ENCODE measurements at regions not wholly inside any gene's neighbourhood (a gene's known extent, or its start where the extent isn't known, plus 50 kb on each side); places are given as distances from the start of the nearest gene placed in this dataset.

DNA sequence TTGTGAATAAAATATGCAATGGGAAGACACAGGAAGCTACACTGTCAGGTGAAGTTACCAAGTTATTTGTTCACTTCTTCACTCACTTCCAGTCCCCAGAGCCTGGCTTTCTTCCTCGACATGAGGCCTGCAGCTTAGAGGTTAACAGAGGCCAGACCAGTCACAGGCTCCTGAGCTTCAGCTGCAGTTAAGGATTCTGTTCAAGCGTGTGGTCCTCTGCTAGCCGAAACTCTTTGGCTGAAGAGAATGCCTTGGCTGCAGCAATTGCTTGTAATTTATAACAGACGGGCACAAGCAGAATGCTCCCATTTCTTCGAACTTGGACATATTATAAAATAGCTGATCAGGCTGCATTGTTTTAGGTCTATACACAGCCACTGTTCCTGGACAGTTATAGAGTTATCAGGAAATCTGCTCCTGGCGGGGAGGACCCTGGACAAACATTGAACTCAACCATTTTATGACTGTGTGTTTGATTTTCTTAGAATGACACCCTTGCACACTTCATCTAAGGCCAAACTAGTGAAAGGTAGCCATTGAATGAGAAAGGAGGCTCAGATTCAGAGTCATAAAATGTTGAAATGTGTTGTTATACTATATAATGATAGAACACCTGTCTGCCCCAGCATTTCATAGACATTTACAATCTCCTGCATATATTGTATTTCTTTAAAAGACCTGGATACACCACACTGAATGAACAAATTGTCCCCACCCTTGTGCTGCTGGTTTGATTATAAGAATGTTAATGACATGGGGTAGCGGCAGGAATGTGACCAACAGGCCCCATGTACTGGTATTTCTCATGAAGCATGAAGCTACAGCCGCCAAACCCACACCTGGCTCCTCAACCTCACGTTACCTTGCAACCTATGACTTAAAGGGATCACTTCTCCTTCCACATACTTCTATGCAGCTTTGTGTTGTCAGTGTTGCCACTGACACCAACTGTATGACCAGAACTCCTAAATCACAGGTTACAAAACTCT, 153.6 kb downstream of the TDRD15 start:
- TF ChIP-seq FOXP2 (optimal IDR thresholded peaks at IDR 0.05; ENCODE audit: borderline replicate concordance, extremely low read depth, extremely low read length, insufficient read depth), result no peak
- no peak for TF ChIP-seq SIN3A (IDR thresholded peaks at IDR 0.05; ENCODE audit: borderline replicate concordance, insufficient read depth, low read length)

DNA sequence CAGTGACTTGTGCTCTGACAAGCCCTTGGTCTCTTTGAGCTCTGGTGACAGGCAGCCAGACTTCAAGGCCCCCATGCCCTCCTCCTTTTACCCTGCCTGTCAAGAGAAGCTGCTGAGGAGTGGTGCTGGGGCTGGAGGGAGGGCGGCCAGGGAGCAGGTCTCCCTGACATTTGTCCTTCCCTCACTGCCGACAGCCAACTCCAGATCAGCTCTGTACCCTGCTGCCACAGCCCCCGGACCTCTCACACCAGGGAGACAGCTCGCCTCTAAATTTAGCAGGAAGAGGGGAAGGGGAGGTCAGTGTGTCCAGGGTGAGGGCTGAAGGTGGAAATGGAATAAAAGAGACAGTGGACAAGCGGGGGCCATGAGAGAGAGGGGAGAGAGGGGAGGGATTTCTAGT, 155.8 kb downstream of the TDRD15 start:
- TF ChIP-seq SIN3A (IDR thresholded peaks at IDR 0.05; ENCODE audit: borderline replicate concordance, insufficient read depth, low read length) (no peak), POLR2AphosphoS5 (IDR thresholded peaks at IDR 0.05; ENCODE audit: low read depth, low read length) (no peak), FOXP2 (optimal IDR thresholded peaks at IDR 0.05; ENCODE audit: borderline replicate concordance, extremely low read depth, extremely low read length, insufficient read depth) (no peak), TAF1 (IDR thresholded peaks at IDR 0.05; ENCODE audit: borderline replicate concordance, insufficient read depth, low read length) (no peak)
- TF ChIP-seq, protein P1, sequence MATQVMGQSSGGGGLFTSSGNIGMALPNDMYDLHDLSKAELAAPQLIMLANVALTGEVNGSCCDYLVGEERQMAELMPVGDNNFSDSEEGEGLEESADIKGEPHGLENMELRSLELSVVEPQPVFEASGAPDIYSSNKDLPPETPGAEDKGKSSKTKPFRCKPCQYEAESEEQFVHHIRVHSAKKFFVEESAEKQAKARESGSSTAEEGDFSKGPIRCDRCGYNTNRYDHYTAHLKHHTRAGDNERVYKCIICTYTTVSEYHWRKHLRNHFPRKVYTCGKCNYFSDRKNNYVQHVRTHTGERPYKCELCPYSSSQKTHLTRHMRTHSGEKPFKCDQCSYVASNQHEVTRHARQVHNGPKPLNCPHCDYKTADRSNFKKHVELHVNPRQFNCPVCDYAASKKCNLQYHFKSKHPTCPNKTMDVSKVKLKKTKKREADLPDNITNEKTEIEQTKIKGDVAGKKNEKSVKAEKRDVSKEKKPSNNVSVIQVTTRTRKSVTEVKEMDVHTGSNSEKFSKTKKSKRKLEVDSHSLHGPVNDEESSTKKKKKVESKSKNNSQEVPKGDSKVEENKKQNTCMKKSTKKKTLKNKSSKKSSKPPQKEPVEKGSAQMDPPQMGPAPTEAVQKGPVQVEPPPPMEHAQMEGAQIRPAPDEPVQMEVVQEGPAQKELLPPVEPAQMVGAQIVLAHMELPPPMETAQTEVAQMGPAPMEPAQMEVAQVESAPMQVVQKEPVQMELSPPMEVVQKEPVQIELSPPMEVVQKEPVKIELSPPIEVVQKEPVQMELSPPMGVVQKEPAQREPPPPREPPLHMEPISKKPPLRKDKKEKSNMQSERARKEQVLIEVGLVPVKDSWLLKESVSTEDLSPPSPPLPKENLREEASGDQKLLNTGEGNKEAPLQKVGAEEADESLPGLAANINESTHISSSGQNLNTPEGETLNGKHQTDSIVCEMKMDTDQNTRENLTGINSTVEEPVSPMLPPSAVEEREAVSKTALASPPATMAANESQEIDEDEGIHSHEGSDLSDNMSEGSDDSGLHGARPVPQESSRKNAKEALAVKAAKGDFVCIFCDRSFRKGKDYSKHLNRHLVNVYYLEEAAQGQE (IDR thresholded peaks at IDR 0.05; ENCODE audit: insufficient read depth in 1 of 2, low read depth in 2 of 2, low read length in 2 of 2), result no peak

DNA sequence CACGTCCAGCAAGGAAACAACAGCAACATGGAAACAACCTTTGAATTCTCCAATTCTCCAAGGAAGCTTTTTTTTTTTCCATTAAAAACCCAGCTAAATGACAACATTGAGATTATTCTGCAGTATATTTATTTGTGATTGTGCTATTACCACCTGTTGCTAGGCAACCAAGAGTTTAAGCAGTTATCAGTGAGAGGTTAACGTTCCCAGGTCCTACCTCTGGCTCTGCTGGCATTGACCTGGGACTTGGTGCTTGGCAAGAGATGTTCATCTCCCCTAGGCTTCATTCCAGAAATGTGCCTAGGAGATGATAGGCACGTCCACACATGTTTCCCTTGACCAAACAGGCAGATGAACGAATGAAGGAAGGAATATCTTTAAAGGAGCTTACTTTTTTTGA, 157.0 kb downstream of the TDRD15 start:
- no peak for TF ChIP-seq TAF1 (IDR thresholded peaks at IDR 0.05; ENCODE audit: borderline replicate concordance, insufficient read depth, low read length)
- TF ChIP-seq, protein P1 (IDR thresholded peaks at IDR 0.05; ENCODE audit: insufficient read depth in 1 of 2, low read depth in 2 of 2, low read length in 2 of 2), result no peak
- no peak for TF ChIP-seq FOXP2 (optimal IDR thresholded peaks at IDR 0.05; ENCODE audit: borderline replicate concordance, extremely low read depth, extremely low read length, insufficient read depth)
- TF ChIP-seq POLR2AphosphoS5 (IDR thresholded peaks at IDR 0.05; ENCODE audit: low read depth, low read length), result no peak

DNA sequence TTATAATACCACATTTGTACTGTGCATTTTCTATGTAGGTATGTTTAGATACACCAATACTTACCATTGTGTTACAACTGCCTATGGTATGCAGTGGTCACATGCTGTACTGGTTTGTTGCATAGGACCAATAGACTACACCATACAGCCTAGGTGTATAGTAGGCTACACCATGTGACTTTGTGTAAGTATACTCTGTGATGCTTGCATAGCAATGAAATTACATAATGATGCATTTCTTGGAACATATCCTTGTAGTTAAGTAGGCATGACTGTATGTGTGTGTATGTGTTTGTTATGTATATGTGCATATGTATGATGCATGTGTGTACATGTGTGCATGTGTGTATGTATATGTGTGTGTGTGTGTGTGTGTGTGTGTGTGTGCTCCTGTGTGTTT, 157.6 kb downstream of the TDRD15 start:
- TF ChIP-seq FOXP2 (optimal IDR thresholded peaks at IDR 0.05; ENCODE audit: borderline replicate concordance, extremely low read depth, extremely low read length, insufficient read depth) (no peak), POLR2AphosphoS5 (IDR thresholded peaks at IDR 0.05; ENCODE audit: low read depth, low read length) (no peak), SIN3A (IDR thresholded peaks at IDR 0.05; ENCODE audit: borderline replicate concordance, insufficient read depth, low read length) (no peak), TAF1 (IDR thresholded peaks at IDR 0.05; ENCODE audit: borderline replicate concordance, insufficient read depth, low read length) (no peak)
- TF ChIP-seq, protein P1 (IDR thresholded peaks at IDR 0.05; ENCODE audit: insufficient read depth in 1 of 2, low read depth in 2 of 2, low read length in 2 of 2), result no peak

DNA sequence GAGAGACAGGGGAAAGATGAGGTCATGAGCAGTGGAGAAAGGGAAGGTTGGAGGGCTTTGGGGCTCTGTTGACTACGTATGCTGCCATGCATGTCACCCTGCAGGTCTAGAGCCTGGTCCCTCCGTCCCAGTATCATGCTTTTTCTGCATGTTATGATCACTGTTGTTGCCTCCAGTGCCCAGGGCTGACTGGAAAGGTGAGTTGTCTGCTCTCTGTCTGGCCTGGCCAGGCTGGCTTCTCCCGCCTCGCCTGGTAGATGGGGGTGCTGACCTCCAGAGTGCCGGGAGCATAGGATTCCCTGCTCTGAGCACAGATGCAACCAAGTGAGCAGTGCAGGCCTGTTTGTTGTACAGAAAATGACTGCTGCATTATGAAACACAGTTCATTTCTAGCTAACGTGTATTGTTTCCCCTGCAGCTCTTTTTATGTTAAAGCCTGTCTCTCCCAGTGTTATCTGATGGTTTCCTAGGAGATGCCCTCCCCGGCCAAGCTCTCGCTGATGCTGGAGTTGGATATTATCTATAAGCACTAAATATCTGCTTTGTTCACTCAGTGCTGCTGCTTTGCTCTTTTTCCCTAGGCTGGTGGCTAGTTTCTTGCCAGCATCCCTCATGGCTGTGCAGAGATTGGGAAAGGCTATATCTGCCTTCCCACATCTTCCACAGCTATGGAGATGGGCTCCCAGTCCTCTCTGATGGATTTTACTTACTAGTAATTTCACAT, 158.2 kb downstream of the TDRD15 start:
- TF ChIP-seq POLR2AphosphoS5 (IDR thresholded peaks at IDR 0.05; ENCODE audit: low read depth, low read length), result no peak
- no peak for TF ChIP-seq TAF1 (IDR thresholded peaks at IDR 0.05; ENCODE audit: borderline replicate concordance, insufficient read depth, low read length)
- TF ChIP-seq FOXP2 (optimal IDR thresholded peaks at IDR 0.05; ENCODE audit: borderline replicate concordance, extremely low read depth, extremely low read length, insufficient read depth), result no peak
- no peak for TF ChIP-seq SIN3A (IDR thresholded peaks at IDR 0.05; ENCODE audit: borderline replicate concordance, insufficient read depth, low read length)
- TF ChIP-seq, protein P1 (IDR thresholded peaks at IDR 0.05; ENCODE audit: insufficient read depth in 1 of 2, low read depth in 2 of 2, low read length in 2 of 2), result no peak

All from PFSK-1 (cell line).